DND-41 (cell line): ENCODE measurements at regions not wholly inside any gene's neighbourhood (a gene's known extent, or its start where the extent isn't known, plus 50 kb on each side); places are given as distances from the start of the nearest gene placed in this dataset.
"Not testable (repeated sequence)": the region's sequence is repeated elsewhere in the genome, so short reads cannot be mapped to it uniquely, and the experiment has no call there.

Experiments used
- ATAC-seq: fragments of 200-7000 bp; cut with Tn5 transposase; 3 replicates; pipeline ENCODE4 v1.9.1; 2021; ENCODE audit warnings: low read depth; ENCODE audit not compliant: insufficient read depth
- DNase-seq: peaks from one replicate; pipeline ENCODE4 v3.0.0-alpha.2; 2020
- H2AFZ ChIP-seq: 2 replicates; pipeline ENCODE4 v1.6.0; 2012; ENCODE audit warnings: low read depth, low read length
- H3K27ac ChIP-seq: 2 replicates; pipeline ENCODE4 v1.5.1; 2012; ENCODE audit warnings: low read length, inconsistent platforms
- H3K27me3 ChIP-seq: fragments of 200-600 bp; sonication (generic); 2 replicates; pipeline ENCODE4 v1.6.0; 2012; ENCODE audit warnings: low read length, mild to moderate bottlenecking, inconsistent platforms; ENCODE audit not compliant: insufficient read depth, poor library complexity
- H3K36me3 ChIP-seq: 2 replicates; pipeline ENCODE4 v1.5.1; 2012; ENCODE audit warnings: low read length, inconsistent platforms; ENCODE audit not compliant: insufficient read depth
- H3K4me1 ChIP-seq: 2 replicates; pipeline ENCODE4 v1.5.1; 2012; ENCODE audit warnings: mild to moderate bottlenecking, low read length; ENCODE audit not compliant: insufficient read depth
- H3K4me2 ChIP-seq: 2 replicates; pipeline ENCODE4 v1.6.0; 2012; ENCODE audit warnings: mild to moderate bottlenecking, moderate library complexity, low read length, inconsistent platforms; ENCODE audit not compliant: insufficient read depth
- H3K4me3 ChIP-seq, 2 experiments: fragments of 200-600 bp in 1 of 2; shearing (Covaris generic) in 1 of 2; 2 replicates each; pipeline ENCODE4 v1.5.1; 2012 to 2016; ENCODE audit warnings: inconsistent platforms in 2 of 2, low read length in 2 of 2, mild to moderate bottlenecking in 2 of 2, low read depth in 1 of 2, moderate library complexity in 1 of 2
- H3K79me2 ChIP-seq: 2 replicates; pipeline ENCODE4 v1.6.0; 2012; ENCODE audit warnings: low read length, inconsistent platforms; ENCODE audit not compliant: insufficient read depth
- H3K9ac ChIP-seq: 2 replicates; pipeline ENCODE4 v1.6.0; 2012; ENCODE audit warnings: low read depth, mild to moderate bottlenecking, inconsistent platforms, low read length, moderate library complexity
- H3K9me3 ChIP-seq: 2 replicates; pipeline ENCODE4 v1.5.1; 2012; ENCODE audit warnings: low read length, moderate library complexity, mild to moderate bottlenecking, inconsistent platforms; ENCODE audit not compliant: insufficient read depth, severe bottlenecking
- H4K20me1 ChIP-seq: 2 replicates; pipeline ENCODE4 v1.6.0; 2012; ENCODE audit warnings: low read length; ENCODE audit not compliant: insufficient read depth
- CTCF ChIP-seq: IDR thresholded peaks from 2 replicates; pipeline ENCODE4 v1.5.1; 2012; ENCODE audit warnings: borderline replicate concordance, low read length, moderate library complexity, mild to moderate bottlenecking; ENCODE audit not compliant: poor library complexity, severe bottlenecking; ENCODE audit errors: extremely low read depth
- EZH2 ChIP-seq: IDR thresholded peaks from 3 replicates; pipeline ENCODE4 v1.6.1; 2012; ENCODE audit warnings: borderline replicate concordance, low read depth, mild to moderate bottlenecking, moderate library complexity, low read length, inconsistent platforms; ENCODE audit not compliant: severe bottlenecking

GRCh38 chr1:30366199-30366598 is 357.2 kb downstream of the MATN1 start:
- Histone ChIP-seq H3K27me3 (peaks cover 3% of the 10 kb centered on the region), H3K79me2 (no peaks in the 10 kb centered on the region), H2AFZ (no peak overlapping the region), H3K4me1 (no peaks in the 10 kb centered on the region), H3K9ac (no peak overlapping the region), H3K4me2 (no peak overlapping the region), H3K36me3 (no peaks in the 10 kb centered on the region), H3K27ac (no peak overlapping the region), H3K9me3 (no peaks in the 10 kb centered on the region), H4K20me1 (no peaks in the 10 kb centered on the region), H3K4me3 (no peak overlapping the region)
- DNase-seq (no peak), ATAC-seq (no peak)
- no peak for TF ChIP-seq EZH2
- TF ChIP-seq CTCF, result no peak

GRCh38 chr1:30365596-30365995 is 357.8 kb downstream of the MATN1 start:
- TF ChIP-seq EZH2 (no peak), CTCF (no peak)
- H3K36me3 ChIP-seq, result no peaks in the 10 kb centered on the region

GRCh38 chr1:30363031-30363430 is 360.4 kb downstream of the MATN1 start:
- no peak for DNase-seq
- Histone ChIP-seq H4K20me1 (no peaks in the 10 kb centered on the region), H3K4me3 (no peak overlapping the region), H3K9me3 (no peaks in the 10 kb centered on the region), H3K4me2 (no peak overlapping the region), H3K36me3 (no peaks in the 10 kb centered on the region), H2AFZ (no peak overlapping the region), H3K27me3 (peaks cover 3% of the 10 kb centered on the region), H3K79me2 (no peaks in the 10 kb centered on the region), H3K27ac (no peak overlapping the region), H3K4me1 (no peaks in the 10 kb centered on the region), H3K9ac (no peak overlapping the region)
- ATAC-seq, result no peak
- TF ChIP-seq EZH2 (no peak), CTCF (no peak)

More at GRCh38 chr1:30365596-30365995, 357.8 kb downstream of the MATN1 start:
- Histone ChIP-seq H3K79me2 (no peaks in the 10 kb centered on the region), H3K4me1 (no peaks in the 10 kb centered on the region), H3K4me3 (no peak overlapping the region), H3K4me2 (no peak overlapping the region), H3K9me3 (no peaks in the 10 kb centered on the region), H3K9ac (no peak overlapping the region), H3K27ac (no peak overlapping the region), H3K27me3 (peaks cover 3% of the 10 kb centered on the region), H2AFZ (no peak overlapping the region), H4K20me1 (no peaks in the 10 kb centered on the region)
- ATAC-seq (no peak), DNase-seq (no peak)

GRCh38 chr1:30362603-30362990 is 360.8 kb downstream of the MATN1 start:
- no peaks in the 10 kb centered on the region for H3K4me1 ChIP-seq
- no peak for DNase-seq
- H3K27me3 ChIP-seq, result no peaks in the 10 kb centered on the region
- no peaks in the 10 kb centered on the region for H3K9me3 ChIP-seq
- no peak for ATAC-seq
- H3K36me3 ChIP-seq, result no peaks in the 10 kb centered on the region
- H3K79me2 ChIP-seq, result no peaks in the 10 kb centered on the region
- no peak overlapping the region for H3K27ac ChIP-seq
- no peak overlapping the region for H2AFZ ChIP-seq
- H3K4me3 ChIP-seq, result no peak overlapping the region
- H4K20me1 ChIP-seq, result no peaks in the 10 kb centered on the region
- no peak overlapping the region for H3K4me2 ChIP-seq
- H3K9ac ChIP-seq, result no peak overlapping the region
- TF ChIP-seq CTCF (no peak), EZH2 (no peak)

- not testable (repeated sequence) for H3K27ac ChIP-seq, DNase-seq, ATAC-seq, H3K4me1 ChIP-seq, H2AFZ ChIP-seq, H3K9ac ChIP-seq, H3K27me3 ChIP-seq, H3K4me2 ChIP-seq, H3K4me3 ChIP-seq, H3K9me3 ChIP-seq, H3K79me2 ChIP-seq, H4K20me1 ChIP-seq, H3K36me3 ChIP-seq
These were observed 361.3 kb downstream of the MATN1 start for GRCh38 chr1:30361890-30362602.
